HG03469 (cell line): ENCODE measurements at regions not wholly inside any gene's neighbourhood (a gene's known extent, or its start where the extent isn't known, plus 50 kb on each side); places are given as distances from the start of the nearest gene placed in this dataset.
"Not testable (repeated sequence)": the region's sequence is repeated elsewhere in the genome, so short reads cannot be mapped to it uniquely, and the experiment has no call there.

Experiments
- ATAC-seq: cut with Tn5 transposase; IDR thresholded peaks from one replicate; pipeline ENCODE4 v1.9.1; 2021; ENCODE audit warnings: mild to moderate bottlenecking, moderate library complexity, moderate number of reproducible peaks; ENCODE audit not compliant: unreplicated experiment

- ATAC-seq, result no peak
These were observed 308.6 kb upstream of the RPS23 start for GRCh38 chr5:82586661-82587310.

DNA sequence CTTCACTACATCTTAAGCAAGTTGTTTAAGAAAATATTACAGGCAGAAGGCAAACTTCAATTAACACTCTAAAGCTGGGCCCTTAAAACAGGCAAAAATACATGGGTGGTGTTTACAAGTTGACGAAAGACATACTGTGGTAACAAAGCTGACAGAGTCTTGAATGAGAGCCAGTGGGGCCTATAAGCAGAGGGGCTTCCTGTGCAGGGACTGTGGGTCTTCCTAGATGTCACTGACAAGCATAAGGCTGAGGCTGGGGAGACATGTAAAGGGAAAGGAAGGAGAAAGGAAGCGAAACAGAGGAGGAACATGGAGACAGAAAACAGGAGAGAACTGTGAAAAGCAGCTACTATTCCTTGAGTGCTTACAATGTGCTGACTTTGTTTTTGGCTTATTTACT, 308.0 kb upstream of the RPS23 start:
- no peak for ATAC-seq

GRCh38 chr5:82584631-82585030, 306.5 kb upstream of the RPS23 start:
- ATAC-seq, result no peak

GRCh38 chr5:82583331-82583730, 305.2 kb upstream of the RPS23 start:
- not testable (repeated sequence) for ATAC-seq

GRCh38 chr5:82564963-82565362, 286.8 kb upstream of the RPS23 start:
- ATAC-seq, result no peak

- ATAC-seq, result no peak
These were observed 285.6 kb upstream of the RPS23 start for GRCh38 chr5:82563745-82564144.

DNA sequence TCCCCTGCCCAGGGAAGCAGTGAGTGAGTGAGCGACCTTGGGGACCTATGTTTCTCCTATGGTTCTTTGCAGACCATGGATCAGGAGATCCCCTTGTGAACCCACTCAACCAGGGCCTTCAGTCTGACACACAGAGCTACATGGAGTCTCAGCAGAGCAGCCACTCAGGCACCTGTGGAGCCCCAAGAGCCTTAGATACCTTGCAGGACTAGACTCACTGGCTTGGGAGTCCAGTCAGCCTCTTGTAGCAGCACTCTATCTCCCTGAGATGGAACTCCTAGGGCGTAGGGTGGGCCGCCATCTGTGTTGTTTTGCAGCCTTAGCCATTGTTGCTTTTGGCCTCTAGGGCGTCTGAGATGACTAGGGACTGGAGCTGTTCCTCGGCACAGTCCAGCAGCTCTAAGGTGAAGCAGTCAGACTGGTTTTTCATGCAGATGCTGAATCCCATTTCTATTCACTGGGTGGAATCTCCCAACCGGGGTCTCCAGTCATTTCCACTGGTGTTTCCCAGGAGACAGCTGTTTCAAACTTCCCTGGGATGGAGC, 284.6 kb upstream of the RPS23 start:
- ATAC-seq, result no peak

DNA sequence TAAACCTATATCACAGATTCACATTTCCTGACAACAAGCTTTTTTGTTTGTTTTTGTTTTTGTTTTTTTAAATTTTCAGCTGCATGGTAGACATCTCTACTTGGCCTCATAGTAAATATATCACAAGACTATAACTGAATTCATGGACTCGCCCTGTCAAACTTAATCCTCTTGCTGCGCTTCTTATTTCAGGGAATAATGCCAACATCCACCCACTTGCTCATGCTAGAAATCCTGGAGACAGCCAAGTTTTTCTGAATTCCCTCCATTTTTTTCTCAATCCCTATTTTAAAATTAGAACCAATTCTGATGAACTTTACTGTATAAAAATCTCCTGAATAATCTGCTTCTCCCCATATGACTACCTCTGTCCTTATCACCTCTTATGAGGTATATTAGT, 283.6 kb upstream of the RPS23 start:
- ATAC-seq, result no peak

DNA sequence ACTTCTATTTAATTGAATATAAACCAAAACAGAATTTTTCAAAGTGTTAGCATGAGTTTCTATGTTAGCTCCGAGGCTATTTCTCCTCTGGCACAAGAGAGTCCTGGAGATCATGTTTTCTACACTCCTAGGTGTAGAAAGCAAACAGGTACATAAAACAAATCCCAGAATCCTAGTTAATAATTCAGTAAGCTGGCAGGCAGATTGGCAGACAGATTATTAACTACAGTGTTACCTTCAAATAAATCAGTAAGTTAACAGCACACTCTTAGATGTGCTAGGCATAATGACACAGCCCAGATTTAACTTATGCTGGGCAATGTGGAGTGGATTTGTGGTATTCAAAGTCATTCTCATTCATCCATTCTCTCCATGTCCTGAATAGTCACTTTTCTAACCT, 282.8 kb upstream of the RPS23 start:
- ATAC-seq, result no peak

DNA sequence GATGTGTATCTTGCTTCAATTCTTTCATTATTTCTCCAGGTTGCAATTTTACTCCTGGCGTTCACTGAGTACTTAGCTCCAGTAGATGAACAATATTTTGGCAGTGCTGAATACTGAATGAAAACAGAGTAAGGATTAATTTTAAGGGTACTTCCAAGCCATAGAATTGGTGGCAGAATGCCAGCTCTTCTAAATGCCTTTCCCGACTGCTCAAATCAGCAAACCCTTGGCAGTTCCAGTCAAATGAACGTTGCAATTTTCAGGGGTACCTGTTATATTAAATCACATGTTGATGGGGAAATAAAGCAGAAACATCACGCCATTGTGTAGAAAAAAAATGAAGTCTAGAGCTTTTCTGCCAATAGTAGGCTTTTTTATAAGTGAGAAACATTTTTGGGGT, 282.4 kb upstream of the RPS23 start:
- ATAC-seq, result no peak

DNA sequence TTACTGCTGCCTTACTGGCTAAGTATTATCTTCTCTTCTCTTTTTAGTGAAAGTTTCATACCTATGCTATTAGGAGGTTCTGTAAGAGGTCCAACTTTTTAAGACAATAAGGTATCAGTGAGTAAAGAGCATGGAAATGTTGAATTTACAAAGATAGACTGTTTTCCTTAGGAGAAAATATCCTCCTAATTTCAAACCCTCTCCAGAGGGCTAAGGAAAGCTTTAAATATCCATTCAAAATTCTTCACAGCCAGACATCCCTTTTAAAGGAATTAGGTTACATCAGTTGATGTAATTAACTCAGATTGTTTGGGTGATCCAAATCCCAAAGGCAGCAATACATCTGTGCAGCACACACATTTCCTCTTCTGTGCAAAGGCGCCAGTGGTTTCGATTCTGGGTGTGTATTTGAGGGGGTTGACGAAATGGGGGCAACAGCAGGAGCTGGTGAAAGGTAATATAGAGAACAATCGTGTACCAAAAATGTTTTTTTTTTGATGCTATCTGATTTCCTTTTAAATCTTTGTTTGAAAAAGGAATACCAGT, 273.8 kb upstream of the RPS23 start:
- no peak for ATAC-seq

GRCh38 chr5:82551192-82551591, 273.0 kb upstream of the RPS23 start:
- ATAC-seq, result no peak

- ATAC-seq, result no peak
These were observed 271.1 kb upstream of the RPS23 start for GRCh38 chr5:82549263-82549662.

GRCh38 chr5:82544004-82544403, 265.9 kb upstream of the RPS23 start:
- no peak for ATAC-seq

DNA sequence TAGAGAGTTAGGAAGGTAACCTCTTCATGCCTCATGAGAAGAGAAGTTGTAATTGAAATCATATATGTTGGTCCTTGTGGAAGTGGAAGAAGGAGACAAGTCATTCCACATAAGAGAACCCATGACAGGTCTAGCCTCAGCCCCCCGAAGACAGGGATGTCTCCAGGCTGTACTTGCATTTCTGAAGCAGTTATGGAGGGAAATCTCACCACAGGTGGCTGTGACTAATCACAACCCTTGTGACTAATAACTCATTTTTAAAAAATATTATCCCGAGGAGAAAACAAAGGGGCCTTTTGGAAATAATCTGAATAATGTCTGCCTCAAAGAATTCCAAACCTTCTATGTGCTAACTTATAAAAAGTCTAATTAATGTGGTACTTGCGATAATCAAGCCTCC, 262.1 kb upstream of the RPS23 start:
- no peak for ATAC-seq

DNA sequence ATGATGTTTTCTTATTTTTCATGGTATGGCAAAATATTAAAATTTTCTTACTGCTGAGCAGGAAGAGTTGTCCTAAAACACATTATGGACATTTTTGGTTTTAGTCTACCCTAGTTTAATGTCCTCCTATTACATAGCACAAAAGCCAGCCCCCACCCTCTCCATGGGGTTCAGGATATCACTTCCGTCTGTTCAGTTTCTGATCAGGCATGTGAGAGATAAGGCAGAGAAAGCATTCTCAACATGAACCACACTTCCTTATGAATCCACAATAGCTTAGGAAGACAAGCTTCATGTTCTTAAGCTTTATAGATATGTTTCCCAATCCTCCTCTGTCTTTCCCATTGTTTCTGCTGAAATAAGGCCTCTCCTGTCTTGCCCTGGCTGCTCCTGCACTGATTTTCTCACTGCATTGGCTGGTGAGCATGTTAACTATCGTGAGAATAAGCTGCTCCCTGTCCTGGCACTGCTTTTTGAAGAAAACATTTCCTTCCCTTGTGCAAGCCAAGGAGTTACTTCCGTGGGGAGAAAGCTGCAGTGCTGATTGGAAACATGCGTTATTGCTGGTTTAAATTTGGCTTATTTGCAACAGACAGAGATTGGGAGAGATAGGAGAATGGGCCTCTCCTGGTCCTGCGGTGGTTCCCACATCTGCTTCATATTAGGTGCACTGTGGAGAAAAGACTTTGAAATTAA, 260.3 kb upstream of the RPS23 start:
- no peak for ATAC-seq

- no peak for ATAC-seq
These were observed 259.6 kb upstream of the RPS23 start for GRCh38 chr5:82537687-82538306.

- no peak for ATAC-seq
These were observed 256.8 kb upstream of the RPS23 start for GRCh38 chr5:82534986-82535385.

DNA sequence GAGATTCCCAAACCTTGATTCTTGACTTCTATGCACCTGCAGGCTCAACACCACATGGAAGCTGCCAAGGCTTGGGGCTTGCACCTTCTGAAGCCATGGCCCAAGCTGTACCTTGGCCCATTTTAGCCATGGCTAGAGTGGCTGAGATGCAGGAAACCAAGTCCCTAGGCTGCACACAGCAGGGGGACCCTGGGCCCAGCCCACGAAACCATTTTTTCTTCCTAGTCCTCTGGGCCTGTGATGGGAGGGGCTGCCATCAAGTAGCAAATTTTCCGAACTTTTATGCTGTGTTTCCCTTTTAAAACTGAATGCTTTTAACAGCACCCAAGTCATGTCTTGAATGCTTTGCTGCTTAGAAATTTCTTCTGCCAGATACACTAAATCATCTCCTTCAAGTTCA, 253.9 kb upstream of the RPS23 start:
- ATAC-seq, result not testable (repeated sequence)

- ATAC-seq, result no peak
These were observed 248.4 kb upstream of the RPS23 start for GRCh38 chr5:82526540-82526939.

DNA sequence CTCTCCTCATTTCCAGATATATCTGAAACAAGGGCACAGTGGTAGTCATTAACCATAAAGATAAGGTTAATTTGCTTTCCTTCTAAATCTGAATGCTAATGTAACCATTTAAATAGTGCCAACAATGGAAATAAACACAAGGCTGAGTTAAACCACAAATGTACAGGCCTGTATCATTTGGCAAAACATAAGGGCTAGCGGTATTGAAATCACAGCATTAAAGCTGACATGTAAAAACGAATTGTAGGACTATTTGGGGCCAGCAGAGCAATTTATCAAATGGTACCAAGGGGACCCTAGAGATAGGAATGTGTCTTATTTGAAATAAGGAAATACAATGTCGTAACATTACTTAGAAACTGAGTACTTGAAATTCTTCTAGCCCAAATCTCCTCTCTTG, 247.5 kb upstream of the RPS23 start:
- no peak for ATAC-seq

- no peak for ATAC-seq
These were observed 245.5 kb upstream of the RPS23 start for GRCh38 chr5:82523633-82524032.
